Pancreas (tissue), 10 donors: ENCODE measurements at regions not wholly inside any gene's neighbourhood (a gene's known extent, or its start where the extent isn't known, plus 50 kb on each side); places are given as distances from the start of the nearest gene placed in this dataset.
A peak's percentile ranks its signal among the peaks of the same experiment; 100 is the strongest.

Source experiments
- ATAC-seq, 4 donors: fragments of 200-7000 bp; cut with Tn5 transposase; one replicate each; pipeline versions ENCODE4 v1.8.0 to v1.9.1; 2020; ENCODE audit warnings: mild to moderate bottlenecking in 4 of 4, moderate library complexity in 4 of 4
- DNase-seq, 6 donors: peaks; one replicate each; pipeline ENCODE4 v3.0.0-alpha.2; 2020
- FAIRE-seq: peaks from 2 replicates; lab custom pipeline; 2012; peaks lifted over from hg19 to GRCh38; lab: Jason Lieb, UNC
- H3K27ac ChIP-seq, 4 donors: fragments of 200-600 bp; sonication (generic); 1 replicate in 3 of 4; 2 replicates in 1 of 4; pipeline versions ENCODE4 v1.5.0 to v1.8.0; 2020
- H3K27me3 ChIP-seq, 4 donors: fragments of 200-600 bp; one replicate each; pipeline ENCODE4 v1.8.0; 2021
- H3K36me3 ChIP-seq, 3 donors: fragments of 200-600 bp; sonication (generic) in 1 of 3; one replicate each; pipeline versions ENCODE4 v1.5.0 to v1.8.0; 2020 to 2021
- H3K4me1 ChIP-seq, 3 donors: fragments of 200-600 bp; one replicate each; pipeline ENCODE4 v1.8.0; 2021
- H3K4me3 ChIP-seq, 4 donors: fragments of 200-600 bp; sonication (generic) in 2 of 4; one replicate each; pipeline versions ENCODE4 v1.5.0 to v1.8.0; 2020 to 2021
- H3K9me3 ChIP-seq, 4 donors: fragments of 200-600 bp; one replicate each; pipeline ENCODE4 v1.8.0; 2021
- WGBS, 2 donors: extraction: QIAGEN DNeasy Blood & Tissue Kit; methylation state at CpG; one replicate each; pipeline ENCODE4 v1.1.7; 2013; 5-methylcytosine and 5-hydroxymethylcytosine counted together
- intact Hi-C, 3 donors: fragments of 100-400 bp; cut with DNase I; formaldehyde crosslinking; loops; one replicate each; pipeline versions ENCODE4 v1.11.1 to v1.14.2; 2022
- TF ChIP-seq, protein P1 (sequence below), 4 donors: fragments of 200-600 bp; sonication (generic) in 3 of 4; IDR thresholded peaks; one replicate each; pipeline versions ENCODE4 v1.5.0 to v1.8.0; 2021; ENCODE audit warnings: antibody characterized with exemption in 4 of 4
- donor health status: healthy with polysubstance abuse.
- donor health status: DM: no; HTN: no; CAD: no; lungs with moderate emphysema.
- donor health status: DM: no; HTN: no; CAD: no.
- donor health status: control.
- donor health status: control.
- donor health status: Bipolar disorder and iron deficiency.
- donor health status: DM: yes; HTN: yes; CAD: no.
- donor health status: DM: no; HTN: no; CAD: no.
- donor health status: DM: no; HTN: no; CAD: no.
- donor health status: DM: yes; HTN: yes; CAD: no.

DNA sequence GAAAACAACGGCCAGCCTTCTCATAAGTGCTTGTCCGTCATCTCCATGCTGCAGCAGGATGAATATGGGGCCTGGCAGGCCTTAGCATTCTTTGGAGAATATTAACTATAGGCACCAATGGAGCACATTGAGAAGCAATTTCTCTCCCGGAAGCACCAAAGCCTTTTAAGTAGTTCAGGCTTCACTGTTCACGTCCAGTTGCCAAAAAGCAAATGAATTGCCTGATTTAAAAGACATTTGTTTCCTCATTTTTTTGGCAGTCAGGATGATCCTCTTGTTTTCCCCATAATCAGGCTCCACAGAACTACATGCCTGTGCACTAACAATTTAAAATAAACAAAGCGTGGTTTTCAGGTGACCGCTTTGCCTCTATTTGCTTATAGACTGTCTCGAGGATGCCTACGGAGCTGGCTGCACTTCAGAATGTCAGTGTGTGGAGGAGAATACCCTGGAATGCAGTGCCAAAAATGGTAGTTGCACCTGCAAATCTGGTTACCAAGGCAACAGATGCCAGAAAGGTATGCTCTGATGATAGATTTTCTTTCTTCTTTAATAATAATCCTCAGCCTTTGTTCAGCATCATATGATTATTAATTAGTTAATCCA is 725.2 kb upstream of the GOLIM4 start:
- Histone ChIP-seq H3K36me3 (no peaks in the 10 kb centered on the region), H3K9me3 (no peaks in the 10 kb centered on the region), H3K27ac (no peak overlapping the region), H3K4me1 (no peaks in the 10 kb centered on the region), H3K27me3 (no peaks in the 10 kb centered on the region), H3K4me3 (no peak overlapping the region)
- DNase-seq (peak in 2 of 6 donors; percentile 10 to 15), ATAC-seq (peak; percentile 47 to 84 (median 61)), FAIRE-seq (no peak)
- TF ChIP-seq, protein P1, sequence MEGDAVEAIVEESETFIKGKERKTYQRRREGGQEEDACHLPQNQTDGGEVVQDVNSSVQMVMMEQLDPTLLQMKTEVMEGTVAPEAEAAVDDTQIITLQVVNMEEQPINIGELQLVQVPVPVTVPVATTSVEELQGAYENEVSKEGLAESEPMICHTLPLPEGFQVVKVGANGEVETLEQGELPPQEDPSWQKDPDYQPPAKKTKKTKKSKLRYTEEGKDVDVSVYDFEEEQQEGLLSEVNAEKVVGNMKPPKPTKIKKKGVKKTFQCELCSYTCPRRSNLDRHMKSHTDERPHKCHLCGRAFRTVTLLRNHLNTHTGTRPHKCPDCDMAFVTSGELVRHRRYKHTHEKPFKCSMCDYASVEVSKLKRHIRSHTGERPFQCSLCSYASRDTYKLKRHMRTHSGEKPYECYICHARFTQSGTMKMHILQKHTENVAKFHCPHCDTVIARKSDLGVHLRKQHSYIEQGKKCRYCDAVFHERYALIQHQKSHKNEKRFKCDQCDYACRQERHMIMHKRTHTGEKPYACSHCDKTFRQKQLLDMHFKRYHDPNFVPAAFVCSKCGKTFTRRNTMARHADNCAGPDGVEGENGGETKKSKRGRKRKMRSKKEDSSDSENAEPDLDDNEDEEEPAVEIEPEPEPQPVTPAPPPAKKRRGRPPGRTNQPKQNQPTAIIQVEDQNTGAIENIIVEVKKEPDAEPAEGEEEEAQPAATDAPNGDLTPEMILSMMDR (IDR thresholded peaks at IDR 0.05): no peak
- intact Hi-C loops: no loop called here
- 54 to 56% methylated on average over 8 of the region's 8 CpGs for WGBS, 2 donors

DNA sequence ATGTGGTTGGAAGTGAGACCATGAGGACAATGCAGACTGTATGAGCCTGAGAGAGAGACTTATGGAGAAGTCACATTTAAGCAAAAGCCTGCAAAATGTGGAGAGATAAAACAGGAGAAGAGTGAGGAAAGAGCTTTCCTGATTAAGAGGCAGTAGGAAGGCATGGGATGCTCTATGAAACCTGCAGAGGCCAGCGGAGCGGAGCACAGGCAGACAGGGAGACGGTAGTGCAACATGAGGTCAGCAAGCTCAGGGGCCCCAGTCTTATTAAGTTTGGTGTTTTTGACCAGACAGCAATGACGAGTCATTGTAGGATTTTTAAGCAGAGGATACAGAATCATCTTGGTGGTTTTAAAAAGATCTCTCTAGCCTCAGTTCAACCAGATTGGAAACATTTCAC is 721.5 kb upstream of the GOLIM4 start:
- DNase-seq: no peak
- Histone ChIP-seq H3K4me3 (no peak overlapping the region), H3K27ac (no peak overlapping the region), H3K27me3 (no peaks in the 10 kb centered on the region), H3K9me3 (no peaks in the 10 kb centered on the region), H3K36me3 (no peaks in the 10 kb centered on the region), H3K4me1 (no peaks in the 10 kb centered on the region)
- no peak for ATAC-seq
- intact Hi-C loops: no loop called here
- no peak for FAIRE-seq
- TF ChIP-seq, protein P1 (IDR thresholded peaks at IDR 0.05): no peak
- WGBS, 2 donors: 85 to 90% methylated on average over 4 of the region's 4 CpGs

DNA sequence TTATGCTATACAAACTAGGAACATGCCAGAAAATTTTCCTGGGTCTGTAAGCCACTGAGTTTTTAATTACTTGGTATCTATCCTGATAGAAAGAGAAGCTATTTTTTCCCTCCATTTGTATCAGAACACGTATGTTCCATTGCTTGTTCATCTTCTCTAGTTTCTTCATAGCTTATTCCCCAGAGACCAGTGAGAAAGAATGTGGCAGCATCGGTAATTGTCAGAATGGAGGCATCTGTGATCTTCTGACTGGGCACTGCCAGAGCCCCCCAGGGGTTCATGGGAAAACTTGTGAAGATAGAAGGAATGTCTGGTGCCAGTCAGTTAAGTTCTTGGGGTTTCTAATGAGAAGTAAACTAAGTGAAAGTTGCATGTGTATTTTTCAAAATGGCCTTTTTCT is 720.2 kb upstream of the GOLIM4 start:
- DNase-seq: no peak
- TF ChIP-seq, protein P1 (IDR thresholded peaks at IDR 0.05): no peak
- WGBS, 2 donors: 74 to 79% methylated on average over 2 of the region's 2 CpGs
- H3K4me1 ChIP-seq: no peaks in the 10 kb centered on the region
- no peak overlapping the region for H3K27ac ChIP-seq
- no peaks in the 10 kb centered on the region for H3K27me3 ChIP-seq
- no peak overlapping the region for H3K4me3 ChIP-seq
- H3K9me3 ChIP-seq: no peaks in the 10 kb centered on the region
- no peak for ATAC-seq
- no peak for FAIRE-seq
- H3K36me3 ChIP-seq: no peaks in the 10 kb centered on the region
- intact Hi-C loops: no loop called here

DNA sequence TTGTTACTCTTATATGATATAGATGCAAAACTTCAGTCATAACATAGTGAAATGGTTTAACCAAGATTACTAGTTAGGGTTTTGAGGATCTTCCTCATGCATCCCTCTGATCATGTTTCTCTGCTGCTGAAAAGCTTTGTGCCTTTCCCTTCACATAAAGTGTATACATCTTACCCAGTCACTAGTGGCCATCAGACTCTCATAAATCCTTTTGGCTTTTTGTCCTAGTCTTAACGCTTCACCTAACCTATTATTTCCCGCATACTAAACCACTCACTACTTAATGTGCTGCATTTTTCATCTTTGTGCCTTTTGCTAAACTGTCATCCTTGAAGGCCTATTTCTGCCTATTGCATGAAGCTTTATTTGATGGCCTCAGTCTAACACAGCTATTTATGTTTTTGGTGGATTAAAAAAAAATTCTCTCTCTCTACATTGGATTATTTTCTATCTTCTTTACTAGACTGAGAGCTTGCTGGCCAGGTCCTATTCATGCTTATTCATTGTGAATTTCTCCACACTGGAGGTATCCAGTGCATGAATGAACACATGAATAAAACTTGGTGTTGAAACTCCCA is 717.6 kb upstream of the GOLIM4 start:
- DNase-seq (no peak), FAIRE-seq (no peak), ATAC-seq (no peak)
- intact Hi-C loops: no loop called here
- H3K4me3 ChIP-seq: no peak overlapping the region
- H3K27me3 ChIP-seq: no peaks in the 10 kb centered on the region
- H3K4me1 ChIP-seq: no peaks in the 10 kb centered on the region
- WGBS, 2 donors: 96 to 97% methylated on average over 2 of the region's 2 CpGs
- H3K27ac ChIP-seq: no peak overlapping the region
- H3K9me3 ChIP-seq: no peaks in the 10 kb centered on the region
- H3K36me3 ChIP-seq: no peaks in the 10 kb centered on the region
- TF ChIP-seq, protein P1 (IDR thresholded peaks at IDR 0.05): no peak

DNA sequence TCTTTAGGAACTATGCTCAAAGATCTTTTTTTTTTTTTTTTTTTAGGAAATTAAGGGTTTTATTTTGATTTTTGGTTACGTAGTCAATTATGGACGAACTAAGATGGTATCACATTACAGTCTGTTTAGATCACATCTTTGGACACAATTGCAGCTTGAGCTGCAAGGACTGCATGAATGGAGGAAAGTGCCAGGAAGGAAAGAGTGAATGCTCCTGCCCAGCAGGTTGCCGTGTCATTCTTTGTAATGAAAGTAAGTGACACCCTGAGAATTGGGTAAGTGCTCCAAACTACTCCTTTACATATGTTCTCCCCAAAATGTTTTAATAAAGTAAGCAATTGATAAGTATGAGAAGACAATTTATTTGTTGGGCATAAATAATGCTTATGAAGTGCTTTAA is 716.5 kb upstream of the GOLIM4 start:
- Histone ChIP-seq H3K27ac (no peak overlapping the region), H3K27me3 (no peaks in the 10 kb centered on the region), H3K4me1 (no peaks in the 10 kb centered on the region), H3K9me3 (no peaks in the 10 kb centered on the region), H3K4me3 (no peak overlapping the region), H3K36me3 (no peaks in the 10 kb centered on the region)
- DNase-seq (no peak), FAIRE-seq (no peak), ATAC-seq (no peak)
- 78 to 84% methylated on average over 3 of the region's 3 CpGs for WGBS, 2 donors
- TF ChIP-seq, protein P1 (IDR thresholded peaks at IDR 0.05): no peak
- intact Hi-C loops: no loop called here
